K562 (cell line): ENCODE measurements at regions not wholly inside any gene's neighbourhood (a gene's known extent, or its start where the extent isn't known, plus 50 kb on each side); places are given as distances from the start of the nearest gene placed in this dataset.

ENCODE experiments used
- E2F6 ChIP-seq, 2 experiments: IDR thresholded peaks; 2 replicates each; pipeline ENCODE4 v1.6.1; 2011; ENCODE audit warnings: borderline replicate concordance in 1 of 2, control low read depth in 1 of 2, low read depth in 1 of 2, low read length in 1 of 2, mild to moderate bottlenecking in 1 of 2, mixed read lengths in 1 of 2, moderate library complexity in 1 of 2; ENCODE audit not compliant: insufficient read depth in 1 of 2, insufficient read length in 1 of 2, poor library complexity in 1 of 2, severe bottlenecking in 1 of 2; ENCODE audit errors: extremely low read depth in 1 of 2
- EP300 ChIP-seq: IDR thresholded peaks from 2 replicates; pipeline ENCODE4 v1.6.1; 2012; ENCODE audit warnings: low read length, improper control_type of control experiment
- TF ChIP-seq, protein P1 (sequence below), 3 experiments: IDR thresholded peaks in 2 of 3; conservative IDR thresholded peaks in 1 of 3; 2 replicates each; pipeline ENCODE4 v1.5.1; 2011 to 2012; ENCODE audit warnings: low read length in 3 of 3, mild to moderate bottlenecking in 3 of 3, control low read depth in 2 of 3, improper control_type of control experiment in 1 of 3, inconsistent platforms in 1 of 3, low read depth in 1 of 3, mixed read lengths in 1 of 3, moderate library complexity in 1 of 3; ENCODE audit not compliant: insufficient read depth in 2 of 3

DNA sequence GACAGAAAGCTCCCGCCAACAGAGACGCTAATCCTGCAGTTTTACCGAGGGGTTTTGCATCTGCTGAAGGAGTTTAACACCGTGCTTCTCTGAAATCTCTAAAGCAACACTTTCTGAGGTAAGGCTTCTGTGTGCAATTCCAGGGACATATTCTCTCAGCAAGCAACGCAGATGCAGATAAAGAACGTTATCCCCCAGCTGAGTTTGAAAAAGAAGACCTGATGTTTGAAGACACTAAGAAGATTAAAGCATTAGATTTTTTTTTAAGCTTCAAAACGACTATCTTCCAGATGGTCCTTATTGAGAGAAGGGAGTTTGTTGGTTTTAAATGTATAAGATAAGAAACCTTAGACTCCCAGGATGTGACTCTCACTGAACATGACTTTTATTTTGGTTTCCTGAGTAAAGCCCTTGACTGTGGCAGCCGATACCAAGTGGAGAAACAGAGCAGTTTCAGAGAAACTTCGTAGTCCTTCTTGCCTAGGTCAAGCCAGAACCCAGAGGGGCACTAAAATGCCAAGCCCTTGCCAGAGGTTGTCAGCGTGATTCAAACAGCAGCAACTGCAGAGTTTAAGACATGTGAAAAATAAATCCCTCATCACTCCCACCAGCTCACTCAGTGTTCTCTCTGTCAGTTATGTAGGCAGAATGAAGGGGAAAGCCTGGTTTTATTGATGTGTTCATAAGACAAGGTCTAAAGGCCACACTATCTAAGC is 353.3 kb upstream of the CNR1 start:
- TF ChIP-seq EP300 (no peak), E2F6 (IDR thresholded peaks at IDR 0.05; ENCODE audit: borderline replicate concordance in 1 of 2, extremely low read depth in 1 of 2, insufficient read depth in 1 of 2, insufficient read length in 1 of 2, low read depth in 1 of 2, low read length in 1 of 2, poor library complexity in 1 of 2, severe bottlenecking in 1 of 2) (no peak)
- TF ChIP-seq, protein P1, sequence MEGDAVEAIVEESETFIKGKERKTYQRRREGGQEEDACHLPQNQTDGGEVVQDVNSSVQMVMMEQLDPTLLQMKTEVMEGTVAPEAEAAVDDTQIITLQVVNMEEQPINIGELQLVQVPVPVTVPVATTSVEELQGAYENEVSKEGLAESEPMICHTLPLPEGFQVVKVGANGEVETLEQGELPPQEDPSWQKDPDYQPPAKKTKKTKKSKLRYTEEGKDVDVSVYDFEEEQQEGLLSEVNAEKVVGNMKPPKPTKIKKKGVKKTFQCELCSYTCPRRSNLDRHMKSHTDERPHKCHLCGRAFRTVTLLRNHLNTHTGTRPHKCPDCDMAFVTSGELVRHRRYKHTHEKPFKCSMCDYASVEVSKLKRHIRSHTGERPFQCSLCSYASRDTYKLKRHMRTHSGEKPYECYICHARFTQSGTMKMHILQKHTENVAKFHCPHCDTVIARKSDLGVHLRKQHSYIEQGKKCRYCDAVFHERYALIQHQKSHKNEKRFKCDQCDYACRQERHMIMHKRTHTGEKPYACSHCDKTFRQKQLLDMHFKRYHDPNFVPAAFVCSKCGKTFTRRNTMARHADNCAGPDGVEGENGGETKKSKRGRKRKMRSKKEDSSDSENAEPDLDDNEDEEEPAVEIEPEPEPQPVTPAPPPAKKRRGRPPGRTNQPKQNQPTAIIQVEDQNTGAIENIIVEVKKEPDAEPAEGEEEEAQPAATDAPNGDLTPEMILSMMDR (IDR thresholded peaks at IDR 0.05 in 2 of 3, conservative IDR thresholded peaks at IDR 0.05 in 1 of 3; ENCODE audit: insufficient read depth in 2 of 3, low read depth in 1 of 3, low read length in 3 of 3): no peak
